HG02870 (cell line): ENCODE measurements at regions not wholly inside any gene's neighbourhood (a gene's known extent, or its start where the extent isn't known, plus 50 kb on each side); places are given as distances from the start of the nearest gene placed in this dataset.
A peak's percentile ranks its signal among the peaks of the same experiment; 100 is the strongest.
"Not testable (repeated sequence)": the region's sequence is repeated elsewhere in the genome, so short reads cannot be mapped to it uniquely, and the experiment has no call there.

ENCODE experiments used
- ATAC-seq: cut with Tn5 transposase; IDR thresholded peaks from one replicate; pipeline ENCODE4 v1.9.1; 2021; ENCODE audit warnings: mild to moderate bottlenecking, moderate library complexity; ENCODE audit not compliant: unreplicated experiment

GRCh38 chr21:6363591-6363990 is 4157.8 kb upstream of the TPTE start:
- ATAC-seq = peak; percentile 81

GRCh38 chr21:6368824-6369223 is 4152.6 kb upstream of the TPTE start:
- ATAC-seq = not testable (repeated sequence)

- ATAC-seq = not testable (repeated sequence)
Observed at GRCh38 chr21:6373253-6373652, 4148.1 kb upstream of the TPTE start.

GRCh38 chr21:6374232-6374631 is 4147.2 kb upstream of the TPTE start:
- ATAC-seq = not testable (repeated sequence)

GRCh38 chr21:6374926-6375325 is 4146.5 kb upstream of the TPTE start:
- ATAC-seq = not testable (repeated sequence)

- ATAC-seq = not testable (repeated sequence)
Observed at GRCh38 chr21:6375776-6376175, 4145.6 kb upstream of the TPTE start.

GRCh38 chr21:6376321-6377070 is 4144.9 kb upstream of the TPTE start:
- ATAC-seq = not testable (repeated sequence)
